Cardiac muscle cell (in vitro differentiated cells and primary cell): ENCODE measurements at regions not wholly inside any gene's neighbourhood (a gene's known extent, or its start where the extent isn't known, plus 50 kb on each side); places are given as distances from the start of the nearest gene placed in this dataset.
"Not testable (repeated sequence)": the region's sequence is repeated elsewhere in the genome, so short reads cannot be mapped to it uniquely, and the experiment has no call there.

Experiments used
- DNase-seq, 2 donors: peaks; one replicate each; pipeline versions ENCODE4 v3.0.0 to v3.0.0-alpha.2; 2010 to 2017; ENCODE audit warnings: low read depth in 1 of 2, low spot score in 1 of 2
- H3K27ac ChIP-seq: fragments of 200-600 bp; sonication (generic); 2 replicates; pipeline ENCODE4 v1.5.1; 2016
- H3K27me3 ChIP-seq: fragments of 200-600 bp; sonication (generic); 2 replicates; pipeline ENCODE4 v1.6.0; 2016; ENCODE audit warnings: control low read depth
- H3K36me3 ChIP-seq: fragments of 200-600 bp; sonication (generic); 2 replicates; pipeline ENCODE4 v1.5.1; 2016; ENCODE audit warnings: control low read depth
- H3K4me1 ChIP-seq: fragments of 200-600 bp; sonication (generic); 2 replicates; pipeline ENCODE4 v1.8.1; 2017; ENCODE audit warnings: low read depth, mild to moderate bottlenecking, mixed run types
- H3K4me3 ChIP-seq: fragments of 200-600 bp; sonication (generic); 2 replicates; pipeline ENCODE4 v1.5.1; 2016; ENCODE audit warnings: mild to moderate bottlenecking
- H3K9me3 ChIP-seq: fragments of 200-600 bp; sonication (generic); 2 replicates; pipeline ENCODE4 v1.5.1; 2017; ENCODE audit warnings: low read depth, mild to moderate bottlenecking, control low read depth
- TF ChIP-seq, protein P1 (sequence below): IDR thresholded peaks from 2 replicates; pipeline ENCODE4 v1.5.1; 2012; ENCODE audit warnings: low read depth, mild to moderate bottlenecking, low read length

DNA sequence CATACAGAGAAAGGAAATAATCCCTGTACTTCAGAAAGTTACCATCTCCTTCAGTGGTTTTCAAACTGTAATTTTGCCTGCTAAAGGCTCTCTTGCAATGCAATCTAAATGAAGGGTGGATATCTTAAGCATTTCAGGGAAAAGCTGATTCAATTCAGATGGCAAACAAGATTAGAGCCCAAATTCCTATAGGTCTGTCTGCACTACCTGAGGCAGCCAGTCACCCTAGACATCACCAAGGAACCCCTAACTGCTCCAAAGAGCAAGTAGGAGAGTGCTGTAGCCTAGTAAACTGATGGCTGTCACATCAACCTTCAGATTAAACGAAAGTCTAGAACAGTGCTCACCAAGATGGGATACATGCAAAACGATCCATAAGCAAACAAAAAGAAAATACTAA lies 138.0 kb upstream of the ANK3 start:
- Histone ChIP-seq H3K4me1 (peaks cover 11% of the 10 kb centered on the region), H3K9me3 (no peaks in the 10 kb centered on the region), H3K27ac (no peak overlapping the region), H3K4me3 (no peak overlapping the region), H3K27me3 (no peaks in the 10 kb centered on the region), H3K36me3 (no peaks in the 10 kb centered on the region)
- TF ChIP-seq, protein P1, sequence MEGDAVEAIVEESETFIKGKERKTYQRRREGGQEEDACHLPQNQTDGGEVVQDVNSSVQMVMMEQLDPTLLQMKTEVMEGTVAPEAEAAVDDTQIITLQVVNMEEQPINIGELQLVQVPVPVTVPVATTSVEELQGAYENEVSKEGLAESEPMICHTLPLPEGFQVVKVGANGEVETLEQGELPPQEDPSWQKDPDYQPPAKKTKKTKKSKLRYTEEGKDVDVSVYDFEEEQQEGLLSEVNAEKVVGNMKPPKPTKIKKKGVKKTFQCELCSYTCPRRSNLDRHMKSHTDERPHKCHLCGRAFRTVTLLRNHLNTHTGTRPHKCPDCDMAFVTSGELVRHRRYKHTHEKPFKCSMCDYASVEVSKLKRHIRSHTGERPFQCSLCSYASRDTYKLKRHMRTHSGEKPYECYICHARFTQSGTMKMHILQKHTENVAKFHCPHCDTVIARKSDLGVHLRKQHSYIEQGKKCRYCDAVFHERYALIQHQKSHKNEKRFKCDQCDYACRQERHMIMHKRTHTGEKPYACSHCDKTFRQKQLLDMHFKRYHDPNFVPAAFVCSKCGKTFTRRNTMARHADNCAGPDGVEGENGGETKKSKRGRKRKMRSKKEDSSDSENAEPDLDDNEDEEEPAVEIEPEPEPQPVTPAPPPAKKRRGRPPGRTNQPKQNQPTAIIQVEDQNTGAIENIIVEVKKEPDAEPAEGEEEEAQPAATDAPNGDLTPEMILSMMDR, result no peak
- no peak for DNase-seq

DNA sequence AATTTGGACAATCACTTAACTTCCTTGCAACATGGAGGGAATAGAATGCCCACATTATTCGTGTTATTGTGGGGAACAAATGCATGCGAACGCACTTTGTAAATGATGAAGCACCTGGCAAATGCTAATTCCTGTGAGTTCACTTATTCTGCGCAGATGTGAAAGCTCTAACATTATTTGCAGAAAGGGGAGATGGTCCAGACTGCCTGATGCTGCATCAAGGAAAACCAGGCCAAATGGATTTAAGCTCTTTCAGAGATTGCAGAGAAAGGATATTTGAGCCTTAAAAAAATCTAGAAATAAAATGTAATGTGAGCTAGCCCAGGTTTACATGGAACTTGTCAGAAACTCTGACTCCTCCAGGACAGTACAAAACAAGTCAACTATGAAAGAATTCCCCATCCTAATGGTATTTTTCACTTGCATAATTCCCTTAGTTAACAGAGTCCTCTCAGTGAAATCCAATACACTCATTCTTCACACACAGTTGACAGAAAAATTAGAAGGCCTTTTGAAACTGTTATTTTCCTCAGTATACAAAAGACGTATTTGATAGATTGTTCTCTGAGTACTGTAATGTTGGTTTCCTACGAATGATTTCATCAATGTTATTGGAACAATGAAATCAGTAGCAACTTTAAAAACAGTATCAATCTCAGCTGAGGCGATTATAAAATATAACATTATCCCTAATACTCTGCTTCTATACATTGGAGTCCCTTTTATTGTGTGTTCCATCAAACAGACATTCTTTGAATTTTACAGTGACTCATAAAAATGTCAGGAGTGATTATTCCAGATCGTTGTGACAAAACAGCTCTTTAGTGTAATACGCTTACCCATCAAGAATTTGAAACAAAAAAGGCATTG lies 136.3 kb upstream of the ANK3 start:
- Histone ChIP-seq H3K4me1 (peaks cover 5% of the 10 kb centered on the region), H3K36me3 (no peaks in the 10 kb centered on the region), H3K9me3 (no peaks in the 10 kb centered on the region), H3K27ac (no peak overlapping the region), H3K27me3 (no peaks in the 10 kb centered on the region), H3K4me3 (no peak overlapping the region)
- TF ChIP-seq, protein P1, result no peak
- no peak for DNase-seq

DNA sequence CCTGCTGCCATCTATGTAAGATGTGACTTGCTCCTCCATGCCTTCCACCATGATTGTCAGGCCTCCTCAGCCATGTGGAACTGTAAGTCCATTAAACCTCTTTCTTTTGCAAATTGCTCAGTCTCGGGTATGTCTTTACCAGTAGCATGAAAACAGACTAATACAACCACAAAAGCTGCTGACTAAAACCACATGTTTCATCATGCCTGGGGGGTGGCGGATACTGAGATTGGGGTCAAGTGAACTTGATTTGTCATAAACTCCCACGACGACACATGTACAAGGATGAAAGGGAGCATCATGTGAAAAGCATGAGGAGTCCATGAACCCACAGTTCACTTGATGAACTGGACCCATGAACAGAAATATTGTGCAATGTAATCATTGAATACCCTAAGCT lies 134.9 kb upstream of the ANK3 start:
- Histone ChIP-seq H3K4me3 (no peak overlapping the region), H3K9me3 (no peaks in the 10 kb centered on the region), H3K27me3 (no peaks in the 10 kb centered on the region), H3K27ac (no peak overlapping the region), H3K36me3 (no peaks in the 10 kb centered on the region), H3K4me1 (peaks cover 5% of the 10 kb centered on the region)
- DNase-seq, result peak in 1 of 2 donors; percentile 55
- TF ChIP-seq, protein P1, result no peak

DNA sequence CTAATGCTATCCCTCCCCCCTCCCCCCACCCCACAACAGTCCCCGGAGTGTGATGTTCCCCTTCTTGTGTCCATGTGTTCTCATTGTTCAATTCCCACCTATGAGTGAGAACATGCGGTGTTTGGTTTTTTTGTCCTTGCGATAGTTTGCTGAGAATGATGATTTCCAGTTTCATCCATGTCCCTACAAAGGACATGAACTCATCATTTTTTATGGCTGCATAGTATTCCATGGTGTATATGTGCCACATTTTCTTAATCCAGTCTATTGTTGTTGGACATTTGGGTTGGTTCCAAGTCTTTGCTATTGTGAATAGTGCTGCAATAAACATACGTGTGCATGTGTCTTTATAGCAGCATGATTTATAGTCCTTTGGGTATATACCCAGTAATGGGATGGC lies 133.7 kb upstream of the ANK3 start:
- H3K9me3 ChIP-seq, H3K27me3 ChIP-seq, H3K36me3 ChIP-seq, H3K4me1 ChIP-seq, H3K4me3 ChIP-seq, DNase-seq, H3K27ac ChIP-seq: not testable (repeated sequence)

DNA sequence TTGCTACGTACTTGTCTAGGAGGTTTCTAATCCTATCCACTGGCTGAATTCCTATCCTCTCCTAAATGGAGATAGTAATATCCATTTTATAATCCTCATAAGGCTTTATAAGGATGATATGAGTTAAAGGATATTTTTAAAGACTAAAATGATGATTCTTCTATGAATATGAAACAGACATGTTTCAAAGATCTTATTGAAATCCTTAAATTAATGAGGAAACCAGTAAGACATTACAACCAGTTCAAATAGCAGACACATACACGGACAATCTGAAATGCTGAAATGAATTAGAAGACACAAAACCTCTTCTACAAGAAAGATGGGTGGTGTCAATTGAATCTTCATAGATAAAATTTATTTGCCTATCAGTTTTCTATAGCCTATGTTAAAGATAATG lies 132.9 kb upstream of the ANK3 start:
- H3K27ac ChIP-seq, result no peak overlapping the region
- peaks cover 5% of the 10 kb centered on the region for H3K4me1 ChIP-seq
- no peak for DNase-seq
- TF ChIP-seq, protein P1, result no peak
- H3K9me3 ChIP-seq, result no peaks in the 10 kb centered on the region
- no peaks in the 10 kb centered on the region for H3K27me3 ChIP-seq
- no peaks in the 10 kb centered on the region for H3K36me3 ChIP-seq
- H3K4me3 ChIP-seq, result no peak overlapping the region

DNA sequence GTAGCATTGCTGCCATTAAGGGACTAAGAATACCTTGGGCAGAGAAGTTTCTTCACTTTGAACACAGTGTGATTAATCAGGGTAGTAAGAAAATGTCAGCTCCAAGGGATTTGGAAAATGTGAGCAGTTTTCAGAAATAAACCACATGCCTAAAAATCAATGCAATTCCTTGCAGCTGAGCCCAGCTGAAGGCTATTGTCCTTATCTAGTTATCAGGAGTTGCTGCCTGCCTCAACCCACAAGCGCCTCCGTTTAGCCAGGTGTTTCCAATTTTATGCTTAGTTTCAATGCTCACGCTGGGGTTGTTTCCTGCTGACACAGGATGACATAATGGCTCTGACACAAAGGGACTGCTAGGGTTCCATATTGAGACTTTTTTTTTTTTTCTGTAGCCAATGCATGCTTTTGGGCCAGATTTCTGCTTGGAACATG lies 132.3 kb upstream of the ANK3 start:
- Histone ChIP-seq H3K27ac (no peak overlapping the region), H3K27me3 (no peaks in the 10 kb centered on the region), H3K4me1 (peaks cover 5% of the 10 kb centered on the region), H3K9me3 (no peaks in the 10 kb centered on the region), H3K36me3 (no peaks in the 10 kb centered on the region), H3K4me3 (no peak overlapping the region)
- peak in 1 of 2 donors; percentile 70 for DNase-seq
- TF ChIP-seq, protein P1, result no peak
